PC-9 (cell line): ENCODE measurements at regions not wholly inside any gene's neighbourhood (a gene's known extent, or its start where the extent isn't known, plus 50 kb on each side); places are given as distances from the start of the nearest gene placed in this dataset.

ENCODE experiments used
- BruUV-seq: library from RNA; stranded (reverse); fragments of 400-500 nt; replicated peaks from 2 replicates; lab custom pipeline; 2021; lab: Mats Ljungman, UMichigan
- CTCF ChIA-PET: fragments of 300-600 bp; sonication (Branson Sonifier 250); formaldehyde crosslinking; loops from one replicate; lab custom pipeline; 2022; ENCODE audit warnings: antibody characterized with exemption; lab: Charles Lee
- POLR2A ChIA-PET: fragments of 300-600 bp; sonication (Branson Sonifier 250); formaldehyde crosslinking; loops from one replicate; lab custom pipeline; 2022; ENCODE audit warnings: antibody characterized with exemption; ENCODE audit not compliant: unreplicated experiment; lab: Charles Lee
- DNase-seq, 2 experiments: peaks; one replicate each; pipeline versions ENCODE4 v3.0.0 to v3.0.0-alpha.2; 2015 to 2022; ENCODE audit warnings: mixed read lengths in 1 of 2
- H2AFZ ChIP-seq: fragments of 200-600 bp; sonication (generic); 2 replicates; pipeline ENCODE4 v1.8.1; 2017; ENCODE audit warnings: antibody characterized with exemption
- H3F3A ChIP-seq: fragments of 200-600 bp; sonication (generic); 2 replicates; pipeline ENCODE4 v1.8.1; 2017; ENCODE audit warnings: antibody characterized with exemption, mild to moderate bottlenecking, low read depth; ENCODE audit not compliant: insufficient read depth
- H3K27ac ChIP-seq: fragments of 200-600 bp; sonication (generic); 2 replicates; pipeline ENCODE4 v1.6.1; 2016; ENCODE audit warnings: mixed run types
- H3K27me3 ChIP-seq: fragments of 200-600 bp; sonication (generic); 2 replicates; pipeline ENCODE4 v1.6.1; 2016; ENCODE audit warnings: low read depth, mixed run types; ENCODE audit not compliant: insufficient read depth
- H3K36me3 ChIP-seq: fragments of 200-600 bp; sonication (generic); 2 replicates; pipeline ENCODE4 v1.6.1; 2016; ENCODE audit warnings: low read depth, mixed run types
- H3K4me1 ChIP-seq: fragments of 200-600 bp; sonication (generic); replicated peaks from 2 replicates; pipeline ENCODE4 v1.6.1; 2016; ENCODE audit warnings: mixed run types; ENCODE audit not compliant: insufficient read depth
- H3K4me2 ChIP-seq: fragments of 200-600 bp; sonication (generic); 2 replicates; pipeline ENCODE4 v1.6.1; 2017; ENCODE audit warnings: mixed run types
- H3K4me3 ChIP-seq: fragments of 200-600 bp; sonication (generic); 2 replicates; pipeline ENCODE4 v1.6.1; 2016; ENCODE audit warnings: mixed run types
- H3K79me2 ChIP-seq: fragments of 200-600 bp; sonication (generic); 2 replicates; pipeline ENCODE4 v1.6.1; 2017; ENCODE audit warnings: low read depth, mixed run types
- H3K9me2 ChIP-seq: fragments of 200-600 bp; sonication (generic); 2 replicates; pipeline ENCODE4 v1.8.1; 2017; ENCODE audit warnings: mild to moderate bottlenecking; ENCODE audit not compliant: insufficient read depth
- H3K9me3 ChIP-seq: fragments of 200-600 bp; sonication (generic); 2 replicates; pipeline ENCODE4 v1.8.1; 2016; ENCODE audit warnings: low read depth; ENCODE audit not compliant: insufficient read depth
- H4K20me1 ChIP-seq: fragments of 200-600 bp; sonication (generic); 2 replicates; pipeline ENCODE4 v1.8.1; 2017; ENCODE audit not compliant: insufficient read depth
- CTCF ChIP-seq: fragments of 200-600 bp; sonication (generic); conservative IDR thresholded peaks from 2 replicates; pipeline ENCODE4 v1.6.1; 2017; ENCODE audit warnings: mixed run types, antibody characterized with exemption, mild to moderate bottlenecking, moderate library complexity
- EZH2 ChIP-seq: fragments of 200-600 bp; sonication (generic); IDR thresholded peaks from 2 replicates; pipeline ENCODE4 v1.8.0; 2017; ENCODE audit warnings: antibody characterized with exemption, low read depth
- intact Hi-C: fragments of 100-400 bp; cut with micrococcal nuclease; formaldehyde crosslinking; loops from one replicate; pipeline ENCODE4 v1.10.0; 2022; ENCODE audit not compliant: unreplicated experiment

GRCh38 chr7:16343612-16344011 lies 77.7 kb downstream of the CRPPA start:
- H3K4me3 ChIP-seq: no peak overlapping the region
- peaks cover 36% of the 10 kb centered on the region for H3K4me1 ChIP-seq
- intact Hi-C loops: no loop called here
- H3K9me3 ChIP-seq: peaks cover 31% of the 10 kb centered on the region
- ChIA-PET POLR2A (no interaction called here), CTCF (no interaction called here)
- H4K20me1 ChIP-seq: no peaks in the 10 kb centered on the region
- H3F3A ChIP-seq: peaks cover 35% of the 10 kb centered on the region
- no peak for DNase-seq
- no peak overlapping the region for H3K4me2 ChIP-seq
- H3K27ac ChIP-seq: no peak overlapping the region
- no peak overlapping the region for H2AFZ ChIP-seq
- H3K27me3 ChIP-seq: no peaks in the 10 kb centered on the region
- peaks cover 6% of the 10 kb centered on the region for H3K36me3 ChIP-seq
- no TSS peak for BruUV-seq
- no peaks in the 10 kb centered on the region for H3K9me2 ChIP-seq
- TF ChIP-seq CTCF (no peak), EZH2 (no peak)
- no peaks in the 10 kb centered on the region for H3K79me2 ChIP-seq

- Histone ChIP-seq H3K4me1 (no peaks in the 10 kb centered on the region), H2AFZ (no peak overlapping the region), H3K4me3 (no peak overlapping the region), H3K9me3 (peaks cover 20% of the 10 kb centered on the region), H3K27me3 (no peaks in the 10 kb centered on the region), H4K20me1 (no peaks in the 10 kb centered on the region), H3K9me2 (no peaks in the 10 kb centered on the region), H3K4me2 (no peak overlapping the region), H3K27ac (no peak overlapping the region), H3K79me2 (no peaks in the 10 kb centered on the region), H3F3A (no peaks in the 10 kb centered on the region), H3K36me3 (no peaks in the 10 kb centered on the region)
- POLR2A ChIA-PET: no interaction called here
- no peak for DNase-seq
- BruUV-seq: no TSS peak
- intact Hi-C loops: no loop called here
- CTCF ChIA-PET: no interaction called here
- TF ChIP-seq CTCF (no peak), EZH2 (no peak)
These were observed 83.3 kb downstream of the CRPPA start for GRCh38 chr7:16338065-16338464.

GRCh38 chr7:16326106-16326505 lies 95.2 kb downstream of the CRPPA start:
- no TSS peak for BruUV-seq
- Histone ChIP-seq H2AFZ (no peak overlapping the region), H3K27me3 (no peaks in the 10 kb centered on the region), H3K4me2 (no peak overlapping the region), H3K4me3 (no peak overlapping the region), H3K27ac (no peak overlapping the region), H3K9me2 (0 out of 2 replicates have a peak, but pooled peaks cover 2% of the 10 kb centered on the region), H3F3A (no peaks in the 10 kb centered on the region), H4K20me1 (no peaks in the 10 kb centered on the region), H3K79me2 (no peaks in the 10 kb centered on the region), H3K36me3 (no peaks in the 10 kb centered on the region), H3K9me3 (peaks cover 4% of the 10 kb centered on the region; the same call in 1 of the 2 replicates), H3K4me1 (no peaks in the 10 kb centered on the region)
- ChIA-PET POLR2A (interaction anchor here (0.6 kb wide), 1 partner anchor 94 kb away, joined by 3 read pairs; no protein-coding TSS in a partner anchor), CTCF (no interaction called here)
- intact Hi-C loops: no loop called here
- no peak for TF ChIP-seq EZH2
- no peak for TF ChIP-seq CTCF
- no peak for DNase-seq
